Endothelial cell of hepatic sinusoid (primary cell): ENCODE measurements at regions not wholly inside any gene's neighbourhood (a gene's known extent, or its start where the extent isn't known, plus 50 kb on each side); places are given as distances from the start of the nearest gene placed in this dataset.

ENCODE experiments used
- in situ Hi-C: cut with HindIII; loops from 2 replicates; pipeline ENCODE4 v1.10.0; 2017; ENCODE audit warnings: low sequenced_read_pairs

DNA sequence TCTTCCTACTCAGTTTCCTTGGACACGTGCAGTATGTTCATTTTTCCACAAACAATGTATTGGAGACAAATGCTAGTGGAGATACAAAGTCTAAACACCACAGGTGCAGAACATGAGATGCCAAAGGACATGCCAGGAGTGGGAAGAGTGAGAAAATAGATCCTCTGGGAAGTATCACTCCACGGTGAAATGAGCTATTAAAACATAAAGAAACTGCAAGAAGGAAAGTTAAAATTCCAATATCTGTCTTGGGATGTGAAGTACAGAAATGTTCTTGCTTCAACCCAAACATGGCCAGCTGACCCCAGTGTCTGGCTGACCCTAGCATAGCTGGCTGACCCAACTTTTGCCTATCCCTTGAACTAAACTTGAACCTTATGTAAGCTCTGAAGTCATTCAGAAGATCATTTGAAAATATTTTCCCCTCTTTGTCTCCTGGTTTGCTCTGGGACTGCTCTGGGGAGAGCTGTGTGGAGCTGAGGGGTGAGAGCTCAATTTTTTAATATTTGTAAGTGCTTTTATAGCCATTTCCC lies 59.5 kb downstream of the FZD1 start:
- in situ Hi-C loops: no loop called here

DNA sequence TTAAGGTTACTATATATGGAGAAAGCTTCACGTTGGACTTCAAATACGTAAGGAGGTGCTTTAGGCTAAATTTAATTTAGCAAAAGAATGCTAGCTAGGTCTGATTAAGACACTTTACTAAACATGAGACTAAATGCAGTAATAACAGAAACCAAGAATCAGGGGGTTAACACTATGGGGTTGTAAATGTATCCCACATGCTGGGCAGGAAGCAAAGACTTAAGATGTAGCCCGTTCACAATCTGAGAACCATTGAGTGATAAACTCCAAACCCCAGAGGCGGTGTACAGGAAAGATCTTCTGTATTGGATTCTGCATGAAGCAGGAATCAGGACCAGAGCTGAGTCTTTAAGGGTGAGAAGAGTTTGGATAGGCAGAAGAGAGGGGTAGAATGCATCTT lies 60.4 kb downstream of the FZD1 start:
- in situ Hi-C loops: no loop called here

GRCh38 chr7:91325726-91326125 lies 61.5 kb downstream of the FZD1 start:
- in situ Hi-C loops: no loop called here

DNA sequence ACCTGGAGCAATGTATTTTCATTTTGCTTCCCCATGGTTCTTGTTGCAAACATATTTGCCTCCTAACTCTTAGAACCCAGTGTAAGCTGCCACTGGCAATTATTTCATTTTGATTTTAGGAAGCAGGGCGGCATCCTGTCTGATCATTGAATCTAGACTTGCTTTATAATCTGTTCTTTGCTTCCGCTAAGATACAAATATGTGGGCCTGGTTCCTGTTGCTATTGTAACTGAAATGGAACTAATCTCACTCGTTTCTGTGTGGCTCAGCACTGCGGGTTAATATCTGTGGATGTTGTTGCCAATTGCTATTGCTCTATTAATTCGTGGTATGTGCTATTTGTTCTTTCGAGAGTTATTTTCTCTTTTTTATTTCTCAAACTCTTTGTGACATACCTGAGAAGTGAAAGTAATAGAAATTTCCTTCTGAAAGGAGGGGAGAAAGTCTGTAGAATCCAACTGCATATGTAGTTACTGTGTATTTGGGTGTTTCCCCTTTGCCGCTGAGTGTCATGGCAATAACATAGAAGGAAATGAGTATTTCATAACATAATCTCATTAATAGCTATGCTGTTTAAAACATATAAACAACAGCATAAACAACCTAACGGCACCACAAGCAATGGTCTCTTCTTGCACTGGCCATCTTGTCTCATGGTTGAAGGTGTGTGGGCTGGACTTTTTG lies 62.4 kb downstream of the FZD1 start:
- in situ Hi-C loops: no loop called here

DNA sequence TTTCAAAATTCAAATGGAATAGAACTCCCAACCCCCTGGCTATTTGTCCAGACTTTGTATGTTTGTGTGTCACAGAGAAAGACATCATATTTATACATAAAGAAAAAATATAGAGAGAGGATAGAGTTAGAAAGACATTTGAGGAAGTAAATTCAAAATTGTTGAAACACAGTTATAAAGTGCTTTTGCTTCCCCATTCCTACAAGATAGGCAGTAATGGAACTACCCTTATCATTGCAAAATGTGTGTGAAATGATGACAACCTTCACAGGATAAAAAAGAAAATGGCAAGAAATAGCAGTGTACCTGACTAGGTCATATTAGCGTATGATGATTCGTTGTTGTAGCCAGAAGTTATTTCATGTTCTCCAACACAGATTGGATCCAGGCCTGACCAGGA lies 63.1 kb downstream of the FZD1 start:
- in situ Hi-C loops: no loop called here

DNA sequence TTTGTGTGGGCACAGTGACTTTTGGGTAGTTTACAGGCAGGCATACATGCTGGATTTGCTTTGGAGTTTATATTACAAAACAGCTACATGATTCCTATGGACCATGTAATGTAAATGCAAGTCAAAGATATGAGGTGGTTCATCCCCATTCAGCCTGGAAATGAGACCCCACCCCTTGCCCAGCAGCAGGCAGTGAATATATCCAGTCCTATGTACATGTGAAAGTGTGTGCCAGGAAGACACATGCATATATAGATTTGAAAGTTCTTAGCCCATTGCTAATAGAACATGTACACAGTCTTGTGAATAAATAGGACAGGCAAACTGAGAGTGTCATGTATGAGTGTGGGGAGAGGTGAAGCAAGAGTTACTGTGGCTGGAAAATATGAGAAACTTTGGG lies 65.3 kb downstream of the FZD1 start:
- in situ Hi-C loops: no loop called here

DNA sequence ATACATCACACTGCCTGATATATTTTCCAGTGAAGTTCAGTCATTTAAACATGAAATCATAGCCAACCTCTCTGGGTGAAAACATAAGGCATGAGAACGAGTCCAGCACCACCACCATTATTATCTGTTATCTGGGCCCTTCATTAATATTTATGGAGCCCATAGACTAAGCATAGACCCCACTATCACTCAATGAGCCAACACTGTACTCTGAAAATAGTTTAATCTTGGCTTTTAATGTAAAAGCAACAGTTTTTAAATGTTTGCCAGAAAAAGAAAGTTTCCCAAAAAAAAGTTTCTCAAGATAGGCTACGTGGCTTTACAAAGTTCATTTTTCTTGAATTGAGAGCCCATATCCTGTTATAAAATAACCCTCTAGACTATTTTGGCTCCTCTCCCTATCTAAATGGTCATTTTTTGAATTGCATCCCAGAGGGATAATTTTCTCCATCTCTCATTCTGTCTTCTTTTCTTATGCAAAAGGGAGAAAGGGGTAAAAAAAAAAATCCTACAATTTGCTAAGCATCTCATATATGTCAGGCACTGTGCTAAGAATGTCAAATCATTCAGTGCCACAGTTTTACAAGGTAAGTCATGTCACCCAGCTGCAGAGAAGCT lies 66.1 kb downstream of the FZD1 start:
- in situ Hi-C loops: no loop called here

- in situ Hi-C loops: no loop called here
These were observed 66.6 kb downstream of the FZD1 start for GRCh38 chr7:91330866-91331265.

- in situ Hi-C loops: loop anchor here (5.0 kb wide), 1 partner anchor 34 kb away; no protein-coding TSS in a partner anchor
These were observed 71.9 kb downstream of the FZD1 start for GRCh38 chr7:91336106-91336505.

DNA sequence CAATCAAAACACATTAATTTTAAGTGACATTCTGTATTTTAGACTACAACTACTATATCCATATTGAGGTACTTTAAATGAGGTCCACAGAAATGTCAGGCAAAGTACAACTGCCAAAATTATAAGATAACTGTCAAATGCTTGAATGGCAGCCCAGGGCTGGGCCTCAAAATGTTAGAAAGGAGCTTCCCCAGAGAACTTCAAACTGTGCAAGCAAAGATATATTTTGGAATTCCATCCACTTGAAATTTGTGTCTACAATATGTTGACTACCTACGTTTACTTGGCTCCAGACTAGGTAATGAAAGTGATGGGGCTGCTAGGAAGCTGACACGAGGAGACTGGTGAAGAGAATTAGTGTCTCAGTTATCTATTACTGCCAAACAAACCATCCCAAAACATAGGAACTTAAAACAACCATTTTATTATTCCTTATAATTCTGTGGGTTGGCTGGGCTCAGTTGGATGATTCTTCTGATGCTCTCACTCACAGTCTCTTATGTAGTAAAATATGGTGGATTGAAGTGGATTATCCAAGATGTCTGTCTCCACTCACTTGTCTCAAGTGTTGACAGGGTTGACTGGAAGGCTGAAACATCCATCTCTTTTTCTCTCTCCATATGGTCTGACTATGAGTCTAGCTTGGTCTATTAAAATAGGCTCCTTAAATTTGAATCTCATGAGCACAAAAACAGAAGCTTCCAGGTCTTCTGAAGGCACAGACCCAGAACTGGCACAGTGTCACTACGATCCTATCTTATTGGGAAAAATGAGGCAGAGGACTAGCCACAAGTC lies 74.2 kb downstream of the FZD1 start:
- in situ Hi-C loops: loop anchor here (5.0 kb wide), 1 partner anchor 36 kb away; no protein-coding TSS in a partner anchor

GRCh38 chr7:91342346-91342745 lies 78.1 kb downstream of the FZD1 start:
- in situ Hi-C loops: no loop called here

DNA sequence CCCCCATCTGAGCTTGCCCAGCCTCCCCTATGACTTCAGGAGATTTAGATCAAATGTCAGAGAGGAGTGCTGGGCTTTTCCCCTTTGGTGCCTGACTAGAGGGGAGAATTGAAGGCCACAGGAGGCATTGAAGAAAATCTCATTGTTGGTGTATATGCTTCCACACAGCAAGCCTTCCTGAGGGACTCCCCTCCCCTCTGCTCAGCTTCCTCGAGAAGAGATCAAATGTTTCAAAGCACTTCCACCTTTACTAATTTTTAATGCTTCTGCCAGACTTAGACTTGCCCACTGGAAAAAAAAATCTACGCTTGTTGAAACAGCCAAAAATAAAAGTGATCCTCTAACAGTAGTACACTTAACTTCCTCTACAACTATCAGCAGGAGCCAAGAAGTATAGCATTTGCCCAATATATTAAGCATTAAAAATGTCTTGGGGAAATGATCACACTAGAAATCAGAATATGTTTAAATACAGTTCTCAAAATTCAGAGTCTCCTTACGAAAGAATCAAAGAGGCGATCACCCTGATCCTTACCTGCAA lies 79.3 kb downstream of the FZD1 start:
- in situ Hi-C loops: no loop called here

DNA sequence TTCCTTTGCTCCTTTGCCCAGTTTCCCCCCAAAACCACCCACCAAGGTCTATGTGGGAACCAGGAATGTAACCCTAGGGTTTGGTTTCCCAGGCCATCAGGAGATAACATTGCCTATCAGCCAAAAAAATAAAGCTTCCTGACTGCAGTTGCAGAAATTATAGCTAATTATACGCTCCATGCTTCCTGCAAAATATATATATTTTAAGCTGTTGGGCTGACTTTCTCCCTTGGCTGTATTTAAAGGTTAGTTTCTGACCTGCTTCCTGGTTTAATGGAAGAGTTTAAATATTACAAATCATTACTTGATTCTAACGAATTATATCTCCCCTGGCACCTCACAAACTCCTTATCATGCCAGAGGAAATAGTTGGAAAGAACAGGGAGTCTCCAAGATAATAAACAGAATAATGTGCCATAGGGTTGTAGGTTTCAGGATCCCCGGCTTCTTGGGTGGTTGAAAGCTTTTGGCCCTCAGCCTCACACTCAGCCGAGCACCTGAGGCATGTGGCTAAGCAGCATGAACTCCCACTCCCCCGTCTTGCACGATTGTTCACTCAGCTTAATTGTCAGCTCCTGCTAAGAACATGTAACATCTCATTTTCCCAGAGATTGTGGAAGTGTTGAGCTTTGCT lies 79.9 kb downstream of the FZD1 start:
- in situ Hi-C loops: no loop called here

- in situ Hi-C loops: no loop called here
These were observed 80.7 kb downstream of the FZD1 start for GRCh38 chr7:91344911-91345310.

- in situ Hi-C loops: no loop called here
These were observed 81.2 kb downstream of the FZD1 start for GRCh38 chr7:91345449-91345848.

DNA sequence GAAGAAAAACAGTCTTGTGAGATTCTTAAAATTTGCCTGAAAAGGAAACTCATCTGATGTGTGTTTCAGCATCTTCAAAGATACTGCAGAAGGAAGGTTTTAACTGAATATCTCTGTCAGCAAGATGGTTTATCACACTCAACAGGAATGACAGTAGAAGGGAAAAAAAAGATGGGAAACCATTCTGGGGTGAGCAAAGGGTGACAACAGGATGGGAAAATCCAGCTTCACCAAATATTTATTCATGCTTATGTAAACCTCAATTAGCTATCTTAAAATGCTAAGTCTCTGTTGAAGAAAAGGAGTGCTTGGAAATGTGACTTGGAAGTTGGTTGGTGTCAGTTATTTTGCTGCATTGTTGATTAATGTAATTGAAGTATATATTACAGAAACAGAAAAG lies 82.2 kb downstream of the FZD1 start:
- in situ Hi-C loops: no loop called here

GRCh38 chr7:91347290-91347689 lies 83.1 kb downstream of the FZD1 start:
- in situ Hi-C loops: no loop called here

DNA sequence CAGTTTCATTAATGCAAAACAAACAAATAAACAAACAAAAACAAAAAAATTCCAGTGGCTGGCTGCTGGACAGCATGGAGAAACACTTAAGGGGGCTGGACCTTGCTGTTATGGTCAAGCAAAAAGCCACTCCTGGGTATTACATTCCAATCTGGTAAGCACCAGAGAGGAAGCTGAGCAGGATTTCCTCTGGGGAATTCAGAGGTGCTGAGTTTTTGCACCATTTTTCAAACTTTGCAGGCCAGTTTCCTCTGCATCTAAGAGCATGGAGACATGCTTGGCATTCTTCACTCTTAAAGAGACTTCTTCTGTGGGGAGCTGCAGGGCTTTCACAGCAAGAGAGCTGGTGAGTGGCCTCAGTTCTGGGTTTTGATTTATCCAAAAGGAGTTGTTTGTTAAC lies 84.5 kb downstream of the FZD1 start:
- in situ Hi-C loops: no loop called here

DNA sequence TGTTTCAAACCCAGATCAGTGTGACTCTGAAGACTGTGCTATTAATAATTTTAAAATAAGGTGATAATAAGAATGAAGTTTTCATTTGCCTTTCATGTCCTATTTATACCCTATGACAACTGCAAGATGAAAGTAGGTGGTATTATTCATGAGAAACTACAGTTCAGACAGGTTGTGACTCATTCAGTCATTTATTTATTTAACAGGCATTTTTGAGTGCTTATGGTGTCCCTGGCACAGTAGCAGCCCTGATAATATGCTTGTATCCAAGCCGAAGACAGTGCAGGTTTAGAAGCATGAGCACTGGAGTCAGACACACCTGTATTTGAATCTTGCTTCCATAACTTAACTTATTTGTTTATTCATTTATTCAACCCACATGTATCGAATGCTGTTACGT lies 87.1 kb downstream of the FZD1 start:
- in situ Hi-C loops: no loop called here

DNA sequence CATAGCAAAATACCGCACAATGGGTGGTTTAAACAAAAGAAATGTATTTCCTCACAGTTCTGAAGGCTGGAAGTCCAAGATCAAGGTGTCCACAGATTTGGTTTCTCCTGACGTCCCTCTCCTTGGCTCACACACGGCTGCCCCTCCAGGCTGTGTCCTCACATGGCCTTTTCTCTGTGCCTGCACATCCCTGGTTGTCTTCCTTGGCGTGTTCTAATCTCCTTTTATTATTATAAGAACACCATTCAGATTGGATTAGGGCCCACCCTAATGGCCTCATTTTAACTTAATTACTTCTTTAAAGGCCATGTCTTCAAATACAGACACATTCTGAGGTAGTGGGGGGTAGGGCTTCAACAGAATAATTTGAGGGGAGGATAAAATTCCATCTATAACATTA lies 87.9 kb downstream of the FZD1 start:
- in situ Hi-C loops: no loop called here

GRCh38 chr7:91353848-91354247 lies 89.6 kb downstream of the FZD1 start:
- in situ Hi-C loops: no loop called here
